Neural cell (in vitro differentiated cells): ENCODE measurements at regions not wholly inside any gene's neighbourhood (a gene's known extent, or its start where the extent isn't known, plus 50 kb on each side); places are given as distances from the start of the nearest gene placed in this dataset.

ENCODE experiments used
- H2AFZ ChIP-seq: fragments of 200-600, 300-800 bp; sonication (generic), shearing (Covaris generic); 2 replicates; pipeline ENCODE4 v1.6.0; 2014; ENCODE audit warnings: low read depth, mild to moderate bottlenecking, antibody characterized with exemption, low read length, moderate library complexity
- H3F3A ChIP-seq: fragments of 200-600 bp; shearing (Covaris generic); 2 replicates; pipeline ENCODE4 v1.6.1; 2016; ENCODE audit warnings: mild to moderate bottlenecking, moderate library complexity, mixed read lengths, antibody characterized with exemption, low read length; ENCODE audit not compliant: insufficient read depth, poor library complexity, severe bottlenecking
- H3K27ac ChIP-seq: fragments of 200-600, 300-800 bp; sonication (generic), shearing (Covaris generic); 2 replicates; pipeline ENCODE4 v1.5.1; 2014; ENCODE audit warnings: mild to moderate bottlenecking, low read length, moderate library complexity
- H3K27me3 ChIP-seq: fragments of 300-800, 200-600 bp; sonication (generic), shearing (Covaris generic); 2 replicates; pipeline ENCODE4 v1.6.0; 2014; ENCODE audit warnings: mild to moderate bottlenecking, low read depth, low read length, moderate library complexity; ENCODE audit not compliant: insufficient read depth
- H3K36me3 ChIP-seq: fragments of 300-800, 200-600 bp; sonication (generic), shearing (Covaris generic); 2 replicates; pipeline ENCODE4 v1.5.1; 2014; ENCODE audit warnings: mild to moderate bottlenecking, antibody characterized with exemption, low read length, moderate library complexity; ENCODE audit not compliant: insufficient read depth
- H3K4me2 ChIP-seq: fragments of 300-800, 200-600 bp; sonication (generic), shearing (Covaris generic); 2 replicates; pipeline ENCODE4 v1.6.0; 2014; ENCODE audit warnings: mild to moderate bottlenecking, low read length
- H3K4me3 ChIP-seq: fragments of 300-800, 200-600 bp; sonication (generic), shearing (Covaris generic); 2 replicates; pipeline ENCODE4 v1.5.1; 2014; ENCODE audit warnings: mild to moderate bottlenecking, low read length, moderate library complexity
- H3K79me2 ChIP-seq: fragments of 200-600 bp; shearing (Covaris generic); replicated peaks from 2 replicates; pipeline ENCODE4 v1.6.0; 2014; ENCODE audit warnings: mild to moderate bottlenecking, low read length, moderate library complexity; ENCODE audit not compliant: insufficient read depth
- H3K9ac ChIP-seq: fragments of 300-800, 200-600 bp; sonication (generic), shearing (Covaris generic); 2 replicates; pipeline ENCODE4 v1.6.1; 2016; ENCODE audit warnings: mild to moderate bottlenecking, low read length, mixed read lengths
- H3K9me2 ChIP-seq: fragments of 200-600 bp; shearing (Covaris generic); 2 replicates; pipeline ENCODE4 v1.6.1; 2016; ENCODE audit warnings: mild to moderate bottlenecking, low read length, mixed read lengths; ENCODE audit not compliant: insufficient read depth
- H3K9me3 ChIP-seq: fragments of 200-600, 300-800 bp; sonication (generic), shearing (Covaris generic); 2 replicates; pipeline ENCODE4 v1.6.1; 2016; ENCODE audit warnings: mild to moderate bottlenecking, mixed run types, low read length, moderate library complexity, mixed read lengths
- H4K20me1 ChIP-seq: fragments of 200-600 bp; shearing (Covaris generic); 2 replicates; pipeline ENCODE4 v1.6.1; 2016; ENCODE audit warnings: mild to moderate bottlenecking, mixed run types; ENCODE audit not compliant: insufficient read depth
- EP300 ChIP-seq: fragments of 450-650 bp; conservative IDR thresholded peaks from 2 replicates; pipeline ENCODE4 v1.6.1; 2014; ENCODE audit warnings: antibody characterized with exemption, mild to moderate bottlenecking, moderate library complexity; ENCODE audit not compliant: poor library complexity, severe bottlenecking
- EZH2 ChIP-seq: fragments of 200-600, 300-800 bp; shearing (Covaris generic), sonication (generic); IDR thresholded peaks from 2 replicates; pipeline ENCODE4 v1.6.1; 2014; ENCODE audit warnings: antibody characterized with exemption, low read length, borderline replicate concordance, mild to moderate bottlenecking; ENCODE audit not compliant: insufficient read depth, poor library complexity, severe bottlenecking
- MXI1 ChIP-seq: fragments of 450-650 bp; conservative IDR thresholded peaks from 2 replicates; pipeline ENCODE4 v1.6.1; 2014; ENCODE audit warnings: antibody characterized with exemption, mild to moderate bottlenecking; ENCODE audit not compliant: poor library complexity, severe bottlenecking
- POLR2AphosphoS5 ChIP-seq: IDR thresholded peaks from 2 replicates; pipeline ENCODE4 v1.6.1; 2012
- RAD21 ChIP-seq: fragments of 450-650 bp; conservative IDR thresholded peaks from 2 replicates; pipeline ENCODE4 v1.6.1; 2014; ENCODE audit warnings: antibody characterized with exemption, mild to moderate bottlenecking, moderate library complexity
- SMC3 ChIP-seq: fragments of 450-650 bp; conservative IDR thresholded peaks from 2 replicates; pipeline ENCODE4 v1.6.1; 2014; ENCODE audit warnings: antibody characterized with exemption, mild to moderate bottlenecking, moderate library complexity; ENCODE audit not compliant: poor library complexity
- TAF1 ChIP-seq: IDR thresholded peaks from 2 replicates; pipeline ENCODE4 v1.6.1; 2012; ENCODE audit warnings: low read depth
- TF ChIP-seq, protein P1 (sequence below): IDR thresholded peaks from 2 replicates; pipeline ENCODE4 v1.6.1; 2012; ENCODE audit warnings: borderline replicate concordance
- TF ChIP-seq, protein P2 (sequence below): fragments of 450-650 bp; IDR thresholded peaks from 2 replicates; pipeline ENCODE4 v1.5.1; 2014; ENCODE audit warnings: antibody characterized with exemption, mild to moderate bottlenecking, moderate library complexity; ENCODE audit not compliant: poor library complexity, severe bottlenecking

DNA sequence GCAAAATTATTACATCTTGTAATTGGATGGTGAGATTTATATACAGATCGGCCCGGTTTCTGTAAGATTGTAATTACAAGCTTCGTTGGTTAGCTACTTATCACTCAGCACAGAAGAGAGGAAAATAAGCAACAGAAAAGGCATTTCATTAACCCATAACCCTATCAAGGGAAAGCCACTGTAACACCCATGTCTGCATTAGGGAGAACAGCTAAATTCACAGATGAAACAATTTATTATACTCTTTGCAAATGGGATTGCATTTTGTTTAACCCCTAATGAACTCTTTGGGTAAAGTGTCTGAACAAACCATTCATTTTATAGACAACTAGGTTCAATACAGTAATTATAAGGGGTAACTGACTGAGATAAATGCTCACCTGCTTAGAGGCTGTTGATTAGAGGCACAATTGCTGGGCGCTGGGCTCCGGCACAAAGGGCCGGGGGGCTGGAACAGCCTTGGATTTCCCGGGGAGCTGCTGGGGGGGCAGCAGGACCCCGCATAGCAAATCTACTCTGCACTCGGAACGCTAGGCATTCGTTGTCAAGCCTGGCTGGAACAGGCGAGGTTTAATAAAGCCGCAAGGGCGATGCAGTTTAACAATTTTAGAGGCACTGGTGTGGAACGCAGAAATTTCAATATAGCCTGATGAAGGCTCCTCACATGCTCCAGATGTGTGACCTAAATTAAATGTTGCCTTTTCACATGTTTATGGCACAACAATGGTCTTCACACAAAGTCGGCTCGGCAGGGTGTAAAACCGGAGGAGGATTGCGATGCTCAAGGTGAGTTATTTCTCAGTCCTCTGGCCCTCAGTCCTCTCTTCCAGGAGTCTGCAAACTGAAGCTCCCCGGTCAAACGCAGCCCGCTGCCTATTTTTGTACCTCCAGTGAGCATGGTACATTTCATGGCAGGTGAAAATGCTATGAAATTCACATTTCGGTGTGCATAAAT is 134.0 kb upstream of the IRX6 start:
- no peak overlapping the region for H3K27ac ChIP-seq
- H3K36me3 ChIP-seq = no peaks in the 10 kb centered on the region
- no peak overlapping the region for H3K9ac ChIP-seq
- H4K20me1 ChIP-seq = no peaks in the 10 kb centered on the region
- H3K4me2 ChIP-seq = peak overlapping the region; percentile 2
- H3K4me3 ChIP-seq = peak overlapping the region; percentile 35
- peaks cover 4% of the 10 kb centered on the region for H3K9me3 ChIP-seq
- H3K27me3 ChIP-seq = peaks cover 9% of the 10 kb centered on the region
- no peaks in the 10 kb centered on the region for H3K9me2 ChIP-seq
- no peak overlapping the region for H2AFZ ChIP-seq
- no peaks in the 10 kb centered on the region for H3K79me2 ChIP-seq
- TF ChIP-seq POLR2AphosphoS5 (no peak), EZH2 (no peak), RAD21 (no peak), MXI1 (no peak), SMC3 (no peak), TAF1 (no peak), EP300 (no peak)
- TF ChIP-seq, protein P1, sequence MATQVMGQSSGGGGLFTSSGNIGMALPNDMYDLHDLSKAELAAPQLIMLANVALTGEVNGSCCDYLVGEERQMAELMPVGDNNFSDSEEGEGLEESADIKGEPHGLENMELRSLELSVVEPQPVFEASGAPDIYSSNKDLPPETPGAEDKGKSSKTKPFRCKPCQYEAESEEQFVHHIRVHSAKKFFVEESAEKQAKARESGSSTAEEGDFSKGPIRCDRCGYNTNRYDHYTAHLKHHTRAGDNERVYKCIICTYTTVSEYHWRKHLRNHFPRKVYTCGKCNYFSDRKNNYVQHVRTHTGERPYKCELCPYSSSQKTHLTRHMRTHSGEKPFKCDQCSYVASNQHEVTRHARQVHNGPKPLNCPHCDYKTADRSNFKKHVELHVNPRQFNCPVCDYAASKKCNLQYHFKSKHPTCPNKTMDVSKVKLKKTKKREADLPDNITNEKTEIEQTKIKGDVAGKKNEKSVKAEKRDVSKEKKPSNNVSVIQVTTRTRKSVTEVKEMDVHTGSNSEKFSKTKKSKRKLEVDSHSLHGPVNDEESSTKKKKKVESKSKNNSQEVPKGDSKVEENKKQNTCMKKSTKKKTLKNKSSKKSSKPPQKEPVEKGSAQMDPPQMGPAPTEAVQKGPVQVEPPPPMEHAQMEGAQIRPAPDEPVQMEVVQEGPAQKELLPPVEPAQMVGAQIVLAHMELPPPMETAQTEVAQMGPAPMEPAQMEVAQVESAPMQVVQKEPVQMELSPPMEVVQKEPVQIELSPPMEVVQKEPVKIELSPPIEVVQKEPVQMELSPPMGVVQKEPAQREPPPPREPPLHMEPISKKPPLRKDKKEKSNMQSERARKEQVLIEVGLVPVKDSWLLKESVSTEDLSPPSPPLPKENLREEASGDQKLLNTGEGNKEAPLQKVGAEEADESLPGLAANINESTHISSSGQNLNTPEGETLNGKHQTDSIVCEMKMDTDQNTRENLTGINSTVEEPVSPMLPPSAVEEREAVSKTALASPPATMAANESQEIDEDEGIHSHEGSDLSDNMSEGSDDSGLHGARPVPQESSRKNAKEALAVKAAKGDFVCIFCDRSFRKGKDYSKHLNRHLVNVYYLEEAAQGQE = no peak
- TF ChIP-seq, protein P2, sequence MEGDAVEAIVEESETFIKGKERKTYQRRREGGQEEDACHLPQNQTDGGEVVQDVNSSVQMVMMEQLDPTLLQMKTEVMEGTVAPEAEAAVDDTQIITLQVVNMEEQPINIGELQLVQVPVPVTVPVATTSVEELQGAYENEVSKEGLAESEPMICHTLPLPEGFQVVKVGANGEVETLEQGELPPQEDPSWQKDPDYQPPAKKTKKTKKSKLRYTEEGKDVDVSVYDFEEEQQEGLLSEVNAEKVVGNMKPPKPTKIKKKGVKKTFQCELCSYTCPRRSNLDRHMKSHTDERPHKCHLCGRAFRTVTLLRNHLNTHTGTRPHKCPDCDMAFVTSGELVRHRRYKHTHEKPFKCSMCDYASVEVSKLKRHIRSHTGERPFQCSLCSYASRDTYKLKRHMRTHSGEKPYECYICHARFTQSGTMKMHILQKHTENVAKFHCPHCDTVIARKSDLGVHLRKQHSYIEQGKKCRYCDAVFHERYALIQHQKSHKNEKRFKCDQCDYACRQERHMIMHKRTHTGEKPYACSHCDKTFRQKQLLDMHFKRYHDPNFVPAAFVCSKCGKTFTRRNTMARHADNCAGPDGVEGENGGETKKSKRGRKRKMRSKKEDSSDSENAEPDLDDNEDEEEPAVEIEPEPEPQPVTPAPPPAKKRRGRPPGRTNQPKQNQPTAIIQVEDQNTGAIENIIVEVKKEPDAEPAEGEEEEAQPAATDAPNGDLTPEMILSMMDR = no peak
- H3F3A ChIP-seq = no peaks in the 10 kb centered on the region

DNA sequence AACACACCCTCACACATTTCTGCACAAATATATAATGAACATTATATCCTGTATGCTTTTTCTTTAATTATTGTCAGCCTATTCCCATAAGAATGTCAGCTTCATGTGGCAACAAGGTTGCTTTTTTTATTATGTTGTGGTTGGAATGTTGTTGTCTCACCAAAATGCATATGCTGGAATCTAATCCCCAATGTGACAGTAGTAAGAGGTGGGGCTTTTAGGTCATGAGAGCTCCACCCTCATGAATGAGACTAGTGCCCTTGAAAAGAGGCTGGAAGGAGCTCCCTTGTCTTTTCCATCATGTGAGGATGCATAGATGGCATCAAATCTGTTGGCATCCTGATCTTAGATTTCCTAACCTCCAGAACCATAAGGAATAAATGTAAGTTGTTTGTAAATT is 131.3 kb upstream of the IRX6 start:
- H4K20me1 ChIP-seq = no peaks in the 10 kb centered on the region
- peaks cover 5% of the 10 kb centered on the region for H3K27me3 ChIP-seq
- H3F3A ChIP-seq = no peaks in the 10 kb centered on the region
- no peak overlapping the region for H3K4me3 ChIP-seq
- H2AFZ ChIP-seq = no peak overlapping the region
- no peak overlapping the region for H3K9ac ChIP-seq
- no peak overlapping the region for H3K4me2 ChIP-seq
- no peaks in the 10 kb centered on the region for H3K36me3 ChIP-seq
- no peaks in the 10 kb centered on the region for H3K79me2 ChIP-seq
- no peak overlapping the region for H3K27ac ChIP-seq
- peaks cover 4% of the 10 kb centered on the region for H3K9me3 ChIP-seq
- TF ChIP-seq POLR2AphosphoS5 (no peak), SMC3 (no peak), EZH2 (no peak), TAF1 (no peak), RAD21 (no peak)
- no peaks in the 10 kb centered on the region for H3K9me2 ChIP-seq
